A673 (cell line): ENCODE measurements at regions not wholly inside any gene's neighbourhood (a gene's known extent, or its start where the extent isn't known, plus 50 kb on each side); places are given as distances from the start of the nearest gene placed in this dataset.

ENCODE experiments used
- BruUV-seq: library from RNA; stranded (reverse); fragments of 400-500 nt; replicated peaks from 2 replicates; lab custom pipeline; 2021; lab: Mats Ljungman, UMichigan
- CTCF ChIA-PET: fragments of 300-600 bp; sonication (Branson Sonifier 250); formaldehyde crosslinking; loops from one replicate; lab custom pipeline; 2022; ENCODE audit warnings: antibody characterized with exemption; lab: Charles Lee
- POLR2A ChIA-PET: fragments of 300-600 bp; sonication (Branson Sonifier 250); formaldehyde crosslinking; loops from one replicate; lab custom pipeline; 2022; ENCODE audit warnings: antibody characterized with exemption; ENCODE audit not compliant: low non-redundant PET; lab: Charles Lee
- DNase-seq: peaks from one replicate; pipeline ENCODE4 v3.0.0-alpha.2; 2015; ENCODE audit warnings: low spot score
- H3K27ac ChIP-seq: fragments of 200-600 bp; sonication (generic); 2 replicates; pipeline ENCODE4 v1.5.1; 2016; ENCODE audit warnings: mixed run types, low read depth, mild to moderate bottlenecking, mixed read lengths, antibody characterized with exemption, low read length; ENCODE audit not compliant: poor library complexity, severe bottlenecking
- H3K27me3 ChIP-seq: fragments of 200-600 bp; sonication (generic); replicated peaks from 2 replicates; pipeline ENCODE4 v1.6.1; 2017; ENCODE audit warnings: mixed run types, low read depth, mild to moderate bottlenecking, mixed read lengths, antibody characterized with exemption, low read length; ENCODE audit not compliant: insufficient read depth, poor library complexity
- H3K36me3 ChIP-seq: fragments of 200-600 bp; sonication (generic); 2 replicates; pipeline ENCODE4 v1.6.1; 2016; ENCODE audit warnings: mixed run types, mild to moderate bottlenecking, mixed read lengths, antibody characterized with exemption, low read length; ENCODE audit not compliant: insufficient read depth, poor library complexity, severe bottlenecking
- H3K4me1 ChIP-seq: fragments of 200-600 bp; sonication (generic); 2 replicates; pipeline ENCODE4 v1.6.1; 2017; ENCODE audit warnings: mixed run types, mild to moderate bottlenecking, mixed read lengths, antibody characterized with exemption, low read length; ENCODE audit not compliant: insufficient read depth, poor library complexity, severe bottlenecking
- H3K4me3 ChIP-seq: fragments of 200-600 bp; sonication (generic); 2 replicates; pipeline ENCODE4 v1.5.1; 2016; ENCODE audit warnings: low read depth, mixed run types, mild to moderate bottlenecking, mixed read lengths, low read length; ENCODE audit not compliant: poor library complexity, severe bottlenecking
- H3K9me3 ChIP-seq: fragments of 200-600 bp; sonication (generic); 2 replicates; pipeline ENCODE4 v1.6.1; 2016; ENCODE audit warnings: mixed run types, low read depth, mild to moderate bottlenecking, mixed read lengths, antibody characterized with exemption, low read length; ENCODE audit not compliant: poor library complexity, severe bottlenecking
- EZH2 ChIP-seq: fragments of 200-600 bp; sonication (generic); IDR thresholded peaks from 2 replicates; pipeline ENCODE4 v1.6.1; 2017; ENCODE audit warnings: borderline replicate concordance, low read depth, mild to moderate bottlenecking, mixed read lengths, antibody characterized with exemption, low read length; ENCODE audit not compliant: poor library complexity, severe bottlenecking
- intact Hi-C: fragments of 100-400 bp; cut with micrococcal nuclease; formaldehyde crosslinking; loops from one replicate; pipeline ENCODE4 v1.10.0; 2022; ENCODE audit not compliant: unreplicated experiment
- TF ChIP-seq, protein P1 (sequence below): fragments of 300-800, 200-600 bp; sonication (generic); conservative IDR thresholded peaks from 2 replicates; pipeline ENCODE4 v1.5.1; 2017; ENCODE audit warnings: low read depth, mild to moderate bottlenecking, antibody characterized with exemption, low read length, moderate library complexity, mixed read lengths

DNA sequence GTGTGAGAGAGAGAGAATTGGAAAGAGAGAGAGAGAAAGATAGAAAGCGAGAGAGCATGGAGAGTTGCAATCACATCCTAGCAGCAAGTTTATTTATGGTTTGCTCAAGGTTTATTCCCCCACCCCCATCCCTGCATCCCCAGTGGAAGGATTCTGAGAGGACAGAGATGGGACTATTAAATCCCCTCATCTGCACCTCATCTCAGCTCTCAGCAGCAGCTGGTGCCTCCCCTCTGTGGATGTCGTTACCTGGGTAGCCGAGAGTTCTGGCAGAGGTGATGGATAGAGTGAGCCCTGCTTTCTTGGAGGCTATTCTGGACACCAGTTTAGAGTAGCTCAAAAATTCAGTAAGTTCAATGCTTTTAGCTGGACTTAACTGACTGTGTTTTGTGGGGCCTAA is 132.0 kb upstream of the RAI2 start:
- Histone ChIP-seq H3K36me3 (no peaks in the 10 kb centered on the region), H3K27me3 (no peaks in the 10 kb centered on the region), H3K9me3 (no peaks in the 10 kb centered on the region), H3K4me3 (no peak overlapping the region), H3K27ac (no peak overlapping the region), H3K4me1 (no peaks in the 10 kb centered on the region)
- intact Hi-C loops = no loop called here
- ChIA-PET POLR2A (no interaction called here), CTCF (no interaction called here)
- DNase-seq = no peak
- TF ChIP-seq, protein P1, sequence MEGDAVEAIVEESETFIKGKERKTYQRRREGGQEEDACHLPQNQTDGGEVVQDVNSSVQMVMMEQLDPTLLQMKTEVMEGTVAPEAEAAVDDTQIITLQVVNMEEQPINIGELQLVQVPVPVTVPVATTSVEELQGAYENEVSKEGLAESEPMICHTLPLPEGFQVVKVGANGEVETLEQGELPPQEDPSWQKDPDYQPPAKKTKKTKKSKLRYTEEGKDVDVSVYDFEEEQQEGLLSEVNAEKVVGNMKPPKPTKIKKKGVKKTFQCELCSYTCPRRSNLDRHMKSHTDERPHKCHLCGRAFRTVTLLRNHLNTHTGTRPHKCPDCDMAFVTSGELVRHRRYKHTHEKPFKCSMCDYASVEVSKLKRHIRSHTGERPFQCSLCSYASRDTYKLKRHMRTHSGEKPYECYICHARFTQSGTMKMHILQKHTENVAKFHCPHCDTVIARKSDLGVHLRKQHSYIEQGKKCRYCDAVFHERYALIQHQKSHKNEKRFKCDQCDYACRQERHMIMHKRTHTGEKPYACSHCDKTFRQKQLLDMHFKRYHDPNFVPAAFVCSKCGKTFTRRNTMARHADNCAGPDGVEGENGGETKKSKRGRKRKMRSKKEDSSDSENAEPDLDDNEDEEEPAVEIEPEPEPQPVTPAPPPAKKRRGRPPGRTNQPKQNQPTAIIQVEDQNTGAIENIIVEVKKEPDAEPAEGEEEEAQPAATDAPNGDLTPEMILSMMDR = no peak
- TF ChIP-seq EZH2 = no peak
- BruUV-seq = no TSS peak

DNA sequence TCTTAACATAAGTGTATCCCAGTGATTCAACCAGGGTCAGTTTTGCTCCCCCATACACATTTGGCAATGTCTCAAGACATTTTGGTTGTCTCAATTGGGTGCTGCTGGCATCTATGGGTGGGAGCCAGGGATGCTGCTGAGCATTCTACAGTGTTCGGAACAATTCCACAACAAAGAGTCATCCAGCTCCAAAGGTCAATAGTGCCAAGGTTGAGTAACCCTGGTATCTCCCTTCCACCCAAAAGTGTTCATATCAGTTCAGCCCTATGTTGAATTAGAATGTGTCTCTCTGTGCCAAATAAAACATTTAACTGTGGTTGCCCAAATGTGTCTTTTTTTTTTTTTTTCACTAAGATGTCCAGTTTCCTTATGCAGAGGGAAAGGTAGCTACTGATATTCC is 129.4 kb upstream of the RAI2 start:
- intact Hi-C loops = no loop called here
- POLR2A ChIA-PET = no interaction called here

DNA sequence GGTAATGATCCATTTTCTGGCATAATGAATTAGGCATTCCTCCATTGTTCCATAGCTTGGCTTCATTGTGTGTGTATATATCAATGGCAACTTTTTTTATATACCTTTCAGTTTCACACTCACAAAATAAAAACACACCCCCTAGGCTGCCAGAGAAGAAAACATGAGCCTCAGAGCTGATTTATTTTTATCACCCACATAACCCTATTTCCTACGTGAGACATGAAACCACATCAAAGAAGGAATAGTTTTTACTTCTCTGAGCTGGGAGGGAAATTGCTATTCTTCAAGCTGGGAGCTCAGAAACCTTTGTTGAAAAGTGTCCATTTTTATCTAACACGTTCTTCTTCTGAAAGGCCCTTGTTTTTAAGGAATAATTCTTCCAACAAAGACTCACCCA is 126.7 kb upstream of the RAI2 start:
- intact Hi-C loops = no loop called here
- TF ChIP-seq, protein P1 = no peak
- CTCF ChIA-PET = no interaction called here
- no peak for DNase-seq
- Histone ChIP-seq H3K36me3 (no peaks in the 10 kb centered on the region), H3K4me1 (no peaks in the 10 kb centered on the region), H3K9me3 (no peaks in the 10 kb centered on the region), H3K4me3 (no peak overlapping the region), H3K27ac (no peak overlapping the region), H3K27me3 (no peaks in the 10 kb centered on the region)
- BruUV-seq = no TSS peak
- POLR2A ChIA-PET = no interaction called here

More for the DNA sequence above, 129.4 kb upstream of the RAI2 start:
- no peaks in the 10 kb centered on the region for H3K36me3 ChIP-seq
- TF ChIP-seq, protein P1 = no peak
- TF ChIP-seq EZH2 = no peak
- CTCF ChIA-PET = interaction anchor here (0.6 kb wide), 1 partner anchor 46 kb away, joined by 4 read pairs; no protein-coding TSS in a partner anchor
- no peak for DNase-seq
- BruUV-seq = no TSS peak
- no peak overlapping the region for H3K4me3 ChIP-seq
- H3K4me1 ChIP-seq = no peaks in the 10 kb centered on the region
- no peak overlapping the region for H3K27ac ChIP-seq
- H3K27me3 ChIP-seq = no peaks in the 10 kb centered on the region
- H3K9me3 ChIP-seq = no peaks in the 10 kb centered on the region
